CD4-positive, alpha-beta T cell treated with Interleukin-6 for 4 hours (primary cell): ENCODE measurements at regions not wholly inside any gene's neighbourhood (a gene's known extent, or its start where the extent isn't known, plus 50 kb on each side); places are given as distances from the start of the nearest gene placed in this dataset.

Experiments
- DNase-seq: peaks from one replicate; pipeline ENCODE4 v3.0.0-alpha.2; 2020; ENCODE audit warnings: mixed read lengths

DNA sequence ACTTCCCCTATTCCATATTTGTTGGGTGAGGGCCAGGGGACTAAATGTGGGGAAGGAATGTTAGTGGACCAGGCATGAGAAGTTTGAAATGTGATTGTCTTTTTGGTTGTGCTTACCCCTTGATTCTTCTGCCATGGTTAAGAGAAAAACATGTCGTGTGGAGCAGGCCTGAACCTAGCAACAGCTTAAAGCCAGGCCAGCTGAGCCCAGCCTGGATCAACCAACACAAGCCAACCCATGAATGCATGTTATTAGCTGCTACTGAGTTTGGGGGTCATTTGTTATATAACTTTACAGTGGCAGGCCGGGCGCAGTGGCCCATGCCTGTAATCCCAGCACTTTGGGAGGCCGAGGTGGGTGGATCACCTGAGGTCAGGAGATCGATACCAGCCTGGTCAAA lies 52.4 kb upstream of the TRIO start:
- no peak for DNase-seq

DNA sequence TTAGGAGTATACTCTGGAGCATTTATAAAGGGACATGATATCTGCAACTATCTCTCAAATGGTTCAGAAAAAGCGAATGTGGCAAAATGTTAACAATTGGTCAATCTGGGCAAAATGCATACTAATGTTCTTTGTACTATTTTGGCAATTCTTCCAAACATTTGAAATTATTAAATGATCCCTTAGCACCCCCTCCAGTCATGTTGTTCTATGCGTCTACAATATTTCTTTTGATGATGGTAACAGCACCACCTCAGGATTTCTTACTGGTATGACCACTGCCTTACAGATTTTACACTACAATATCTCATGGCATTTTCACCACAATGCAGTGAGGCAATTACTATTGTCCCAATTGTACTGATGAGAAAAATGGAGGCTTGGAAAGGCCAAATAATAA lies 52.9 kb upstream of the TRIO start:
- DNase-seq, result no peak

DNA sequence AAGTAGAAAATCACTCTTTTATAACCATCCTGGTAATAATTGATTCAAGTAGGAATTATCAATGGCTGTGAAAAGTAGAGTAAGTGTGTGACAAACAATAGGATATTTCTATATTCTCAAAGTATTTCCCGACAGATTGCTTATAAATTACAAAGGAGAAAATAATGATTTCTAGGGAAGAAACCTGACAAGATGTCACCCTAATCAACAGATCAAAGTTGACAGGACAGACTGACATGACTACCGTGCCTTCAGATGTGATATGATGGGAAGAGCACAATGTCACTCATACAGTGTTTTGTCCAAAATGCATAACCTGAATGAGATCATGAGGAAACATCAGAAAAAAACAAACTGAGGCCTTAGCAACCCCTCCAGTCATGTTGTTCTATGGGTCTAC lies 53.9 kb upstream of the TRIO start:
- DNase-seq, result no peak

DNA sequence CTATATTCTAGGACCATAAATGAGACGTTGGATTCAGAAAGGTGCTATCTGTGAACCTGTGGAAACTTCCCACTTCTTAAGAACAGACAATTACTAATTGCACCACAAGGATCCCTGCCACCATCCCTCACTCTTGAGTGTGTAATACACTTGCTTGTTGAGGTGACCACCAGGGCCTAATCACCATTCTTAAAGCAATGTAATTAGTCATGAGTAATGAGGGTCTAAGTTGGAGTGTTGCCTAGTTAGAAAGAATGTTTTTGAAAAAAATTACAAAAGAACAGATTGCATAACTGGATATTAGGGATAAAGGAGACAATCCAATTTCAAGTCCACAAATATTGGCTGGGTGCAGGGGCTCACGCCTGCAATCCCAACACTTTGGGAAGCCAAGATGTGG lies 56.9 kb upstream of the TRIO start:
- DNase-seq, result no peak

DNA sequence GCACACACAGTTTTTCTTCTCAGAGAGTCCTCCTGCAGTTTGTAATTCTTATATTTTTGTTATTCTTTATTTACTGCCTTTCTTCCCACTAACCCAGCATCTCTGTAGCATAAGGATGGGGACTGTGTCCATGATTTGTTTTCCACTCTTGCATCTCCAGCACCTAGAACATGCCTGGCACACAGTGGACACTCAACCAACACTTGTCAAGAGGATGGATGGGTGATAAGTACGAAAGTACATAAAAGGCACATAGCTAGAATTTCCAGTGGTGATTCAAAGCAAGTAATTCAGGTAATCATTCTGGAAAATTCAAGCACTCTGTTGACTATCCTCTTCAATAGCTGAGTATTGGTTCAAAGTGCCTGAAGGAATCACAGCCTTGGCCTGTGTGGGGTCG lies 60.2 kb upstream of the TRIO start:
- DNase-seq, result no peak

DNA sequence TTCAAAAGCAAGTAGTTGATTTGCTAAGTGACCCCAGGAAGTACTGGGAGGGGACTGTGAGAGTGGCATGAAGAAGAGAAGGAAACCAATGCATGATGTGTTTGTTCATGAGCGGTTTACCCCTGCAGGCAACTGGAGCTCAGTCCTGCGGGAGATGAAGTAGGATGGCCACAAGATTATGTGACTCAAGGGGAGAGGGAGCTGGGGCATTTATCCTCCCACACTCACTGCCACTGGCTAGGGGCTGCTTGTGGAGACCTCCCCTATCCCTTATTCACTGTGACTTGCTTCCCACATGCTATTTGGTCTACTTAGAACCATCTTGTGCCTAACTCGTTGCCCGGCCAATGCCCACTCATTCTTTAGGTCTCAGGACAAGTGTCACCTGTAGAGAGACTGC lies 60.6 kb upstream of the TRIO start:
- no peak for DNase-seq

DNA sequence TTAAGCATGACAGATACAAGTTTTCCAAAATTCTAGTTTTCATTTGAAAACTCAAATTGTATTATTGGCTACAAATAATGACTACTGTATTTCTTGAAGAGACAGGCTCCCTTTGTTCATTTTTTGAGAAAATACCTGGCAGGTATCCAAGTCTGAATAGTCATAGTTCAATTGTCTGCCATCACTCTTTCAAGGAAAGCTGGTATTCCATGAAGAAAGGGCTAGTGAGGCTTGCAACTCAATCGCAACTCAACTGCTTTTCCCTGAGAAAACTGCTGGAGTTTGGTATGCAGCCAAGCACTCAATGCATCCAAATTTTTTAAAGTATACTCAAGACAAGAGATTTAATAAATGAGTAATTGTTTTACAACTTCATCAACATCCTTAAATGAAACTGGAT lies 61.4 kb upstream of the TRIO start:
- DNase-seq, result no peak

DNA sequence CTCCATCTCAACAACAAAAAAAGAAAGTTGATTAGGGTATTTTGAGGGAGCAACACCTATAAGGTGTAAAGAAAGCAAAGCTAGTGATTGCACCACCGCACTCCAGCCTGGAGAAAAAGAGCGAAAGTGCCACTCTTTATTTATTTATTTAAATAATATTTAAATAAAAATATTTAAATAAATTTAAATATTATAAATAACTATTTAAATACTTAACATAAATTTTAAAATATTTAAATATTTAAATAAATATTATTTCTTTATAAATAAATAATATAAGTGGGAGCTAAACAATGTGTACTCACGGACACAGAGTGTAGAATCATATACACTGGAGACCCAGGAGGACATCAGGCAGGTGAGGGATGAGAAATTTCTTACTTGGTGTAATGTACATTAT lies 64.4 kb upstream of the TRIO start:
- no peak for DNase-seq

DNA sequence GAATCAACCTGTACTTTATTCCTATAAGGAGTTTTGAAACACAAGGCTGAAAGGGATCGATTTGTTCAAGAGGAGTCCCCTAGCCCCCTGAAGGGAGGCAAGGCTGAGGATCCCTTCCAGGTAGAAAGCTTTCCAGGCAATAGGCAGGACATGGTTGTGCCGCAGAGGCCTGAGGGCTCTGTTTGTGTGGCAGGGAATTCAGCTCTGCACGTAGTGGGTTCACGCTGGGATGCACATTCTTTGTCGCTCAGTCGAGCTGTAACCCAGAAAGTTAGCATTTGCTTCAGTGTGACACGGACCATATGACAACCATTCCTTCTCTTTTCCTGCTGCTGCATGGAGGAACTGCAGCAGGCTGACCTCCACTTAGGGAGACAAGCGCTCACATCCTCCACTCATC lies 65.6 kb upstream of the TRIO start:
- DNase-seq, result no peak

DNA sequence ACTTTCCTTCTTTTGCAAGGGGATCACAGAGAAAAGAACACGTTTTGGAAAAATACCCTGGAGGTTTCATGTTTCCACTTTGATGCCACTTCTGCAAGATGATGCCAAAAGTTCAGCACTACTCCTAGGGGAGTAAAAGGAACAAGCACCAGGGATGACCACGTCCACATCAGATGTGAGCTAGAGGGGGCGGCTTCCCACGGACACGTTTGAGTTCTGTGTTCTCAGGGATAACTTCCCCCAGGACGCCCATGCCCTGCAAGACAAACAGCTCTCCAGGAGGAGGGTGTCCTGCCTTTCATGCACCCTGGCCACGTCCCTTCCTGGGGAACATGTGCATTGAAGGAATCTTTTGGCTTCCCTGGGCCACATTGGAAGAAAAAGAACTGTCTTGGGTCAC lies 66.6 kb upstream of the TRIO start:
- DNase-seq, result no peak

DNA sequence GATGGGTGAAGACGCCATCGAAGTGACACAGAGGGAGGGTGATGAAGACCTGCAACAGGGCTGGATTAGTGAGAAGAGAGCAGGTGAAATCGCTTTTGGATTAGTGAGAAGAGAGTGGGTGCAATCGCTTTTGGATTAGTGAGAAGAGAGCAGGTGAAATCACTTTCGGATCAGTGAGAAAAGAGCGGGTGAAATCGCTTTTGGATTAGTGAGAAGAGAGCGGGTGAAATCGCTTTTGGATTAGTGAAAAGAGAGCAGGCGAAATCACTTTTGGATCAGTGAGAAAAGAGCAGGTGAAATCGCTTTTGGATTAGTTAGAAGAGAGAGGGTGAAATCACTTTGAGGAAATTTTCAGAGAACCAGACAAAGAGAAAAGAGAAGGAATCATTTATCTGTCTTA lies 67.2 kb upstream of the TRIO start:
- DNase-seq, result no peak

DNA sequence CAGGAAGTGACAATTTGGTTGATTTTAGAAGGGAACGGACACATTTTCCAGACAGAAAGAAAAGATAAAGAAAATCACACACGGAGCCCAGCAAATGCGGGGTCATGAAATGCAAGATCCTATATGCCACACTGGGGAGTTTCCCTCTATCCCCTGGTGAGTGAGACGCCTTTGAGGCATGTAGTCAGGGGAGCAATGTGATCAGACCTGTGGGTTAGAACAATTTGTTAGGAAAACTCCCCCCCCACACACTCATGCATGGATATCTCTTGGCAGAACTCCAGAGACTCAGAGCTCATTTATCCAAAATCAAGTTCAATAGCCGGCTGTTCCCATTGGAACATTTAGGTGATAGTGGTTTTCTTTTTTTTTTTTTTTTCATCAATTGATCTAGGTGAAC lies 71.7 kb upstream of the TRIO start:
- no peak for DNase-seq

DNA sequence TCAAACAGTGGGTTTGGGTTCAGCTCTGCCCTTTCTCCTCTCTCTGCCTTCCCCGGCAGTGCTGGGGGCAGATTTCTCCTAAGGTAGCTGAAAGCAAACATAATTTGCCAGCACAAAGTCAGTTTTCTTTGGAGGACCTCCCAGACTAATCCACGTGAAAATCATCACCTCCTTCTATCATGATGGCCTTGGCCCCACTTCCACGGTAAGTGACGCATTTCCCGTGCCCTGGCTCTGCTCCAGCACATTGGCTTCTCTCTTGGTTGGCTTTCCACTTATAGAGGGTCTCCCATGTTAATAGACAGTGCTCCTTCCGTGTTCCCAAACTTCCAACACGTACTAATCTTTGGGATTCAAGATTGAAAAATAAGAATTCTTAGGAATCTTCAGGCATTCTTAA lies 74.1 kb upstream of the TRIO start:
- no peak for DNase-seq

DNA sequence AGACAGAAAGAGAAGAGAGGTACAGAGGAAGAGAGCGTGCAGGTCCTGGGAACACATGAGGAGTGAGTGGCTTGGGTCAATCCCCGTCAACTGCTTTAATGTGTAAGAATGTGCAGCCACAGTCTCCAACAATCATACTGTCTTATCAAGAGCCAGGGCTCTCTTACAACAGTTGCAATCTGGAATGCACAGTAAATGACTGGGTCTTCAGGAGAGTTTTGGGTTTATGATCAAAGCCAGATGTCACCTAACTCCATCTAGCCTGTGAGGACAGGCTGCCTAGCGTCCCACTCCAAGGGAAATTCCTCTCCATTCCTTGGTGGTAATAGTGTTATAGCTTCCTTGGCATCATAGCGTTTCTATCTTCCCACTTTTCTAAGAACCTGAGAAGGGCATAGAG lies 75.0 kb upstream of the TRIO start:
- no peak for DNase-seq

DNA sequence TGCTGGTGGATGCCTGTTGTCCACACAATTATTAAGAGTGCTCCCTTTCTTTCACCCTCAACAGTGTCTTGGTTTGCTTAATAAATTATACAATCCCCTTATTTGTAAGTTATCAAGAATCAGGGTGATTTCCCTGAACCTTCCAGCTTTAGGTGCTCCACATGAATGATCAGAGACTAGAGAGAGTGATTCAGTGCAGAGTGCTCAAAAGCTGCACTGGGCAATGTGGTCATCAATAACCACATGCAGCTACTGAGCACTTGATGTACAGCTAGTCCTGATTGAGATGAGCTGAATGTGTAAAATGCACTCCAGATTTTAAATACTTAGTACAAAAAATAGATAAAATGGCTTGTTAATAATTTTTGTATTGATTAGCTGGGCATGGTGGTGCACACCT lies 76.8 kb upstream of the TRIO start:
- DNase-seq, result no peak

DNA sequence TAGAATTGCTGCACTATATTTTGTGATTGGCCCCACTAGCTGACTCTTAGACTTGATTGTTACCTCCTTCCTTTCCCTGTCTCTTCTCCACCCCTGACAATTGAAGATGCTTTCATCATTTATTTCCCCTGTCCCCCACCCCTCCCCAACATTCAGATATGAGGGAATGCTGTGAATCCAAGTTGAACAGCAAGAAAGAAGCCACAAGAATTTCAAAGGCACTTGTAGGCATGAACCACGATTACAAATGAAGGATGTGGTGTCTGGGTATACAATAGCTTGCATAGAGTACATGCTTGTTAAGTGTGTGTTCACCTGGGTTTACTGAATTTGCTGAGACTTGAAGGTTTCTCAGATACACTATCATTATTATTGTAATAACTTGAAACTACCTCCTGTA lies 78.3 kb upstream of the TRIO start:
- DNase-seq, result no peak

DNA sequence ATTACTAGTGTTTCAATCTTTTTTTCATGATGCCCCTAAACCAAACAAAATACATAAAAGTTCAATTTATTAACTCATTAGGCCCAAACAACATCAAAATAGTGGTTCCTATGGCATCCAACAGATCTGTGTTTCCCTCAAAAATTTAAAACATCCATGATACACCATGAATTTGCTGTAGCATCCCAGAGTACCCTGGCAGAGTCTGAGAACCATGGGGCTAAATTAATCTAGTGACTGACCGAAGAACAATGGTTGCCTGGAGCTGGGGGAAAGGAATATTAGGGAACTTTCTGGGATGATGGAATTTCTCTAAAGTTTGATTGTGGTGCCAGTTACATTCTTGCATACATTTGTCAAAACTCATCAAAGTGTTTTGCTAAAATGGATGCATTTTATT lies 79.5 kb upstream of the TRIO start:
- DNase-seq, result no peak

DNA sequence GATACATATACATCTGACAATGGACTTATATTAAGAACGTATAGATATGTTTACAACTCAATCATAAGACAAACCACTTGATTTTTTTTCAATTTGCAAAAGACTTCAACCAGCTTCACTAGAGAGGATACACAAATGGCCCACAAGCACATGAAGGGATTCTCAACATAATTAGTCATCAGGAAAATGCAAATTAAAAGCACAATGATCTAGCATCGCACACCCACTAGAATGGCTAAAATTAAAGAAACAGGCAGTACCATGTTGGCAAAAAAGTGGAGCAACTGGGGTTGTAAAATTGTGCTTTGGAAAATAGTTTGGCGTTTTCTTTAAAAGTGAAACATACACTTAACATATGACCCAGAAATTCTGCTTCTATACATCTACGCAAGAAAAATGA lies 80.0 kb upstream of the TRIO start:
- DNase-seq, result no peak

DNA sequence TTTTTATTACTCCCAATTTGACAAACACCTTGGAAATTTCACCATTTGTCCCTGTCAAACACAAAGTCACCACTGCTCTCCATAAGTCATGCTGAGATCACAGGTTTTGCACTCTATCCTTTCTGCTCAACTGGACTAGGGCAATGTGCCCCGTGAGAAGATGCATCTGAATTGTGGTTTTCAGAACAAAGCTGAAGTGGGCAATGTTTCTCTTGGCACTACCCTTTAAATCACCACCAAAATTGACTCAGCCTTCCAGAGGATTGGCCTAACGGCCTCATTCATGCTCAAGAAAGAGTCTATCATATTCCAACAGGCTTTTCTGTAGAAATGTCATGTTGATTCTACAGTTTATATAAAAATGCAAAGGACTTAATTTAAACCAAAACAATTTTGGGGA lies 81.0 kb upstream of the TRIO start:
- DNase-seq, result no peak

DNA sequence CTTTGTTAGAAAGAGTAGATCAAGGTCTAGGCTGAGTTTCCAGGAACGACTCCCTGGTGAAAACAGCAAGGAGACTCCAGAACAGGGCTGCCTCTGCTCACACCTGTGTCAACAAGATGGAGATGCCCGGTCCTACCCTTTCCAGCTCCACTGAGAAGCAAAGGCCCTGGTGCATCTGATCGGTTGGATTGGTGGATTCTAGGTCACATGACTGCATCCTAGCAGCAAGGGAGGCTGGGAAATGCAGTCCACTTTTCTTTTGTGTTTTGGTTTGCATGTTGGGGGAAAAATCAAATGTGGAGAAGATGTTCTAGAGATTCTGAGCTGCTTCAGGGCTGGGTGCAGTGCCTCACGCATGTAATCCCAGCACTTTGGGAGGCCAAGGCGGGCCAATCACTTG lies 82.0 kb upstream of the TRIO start:
- no peak for DNase-seq

DNA sequence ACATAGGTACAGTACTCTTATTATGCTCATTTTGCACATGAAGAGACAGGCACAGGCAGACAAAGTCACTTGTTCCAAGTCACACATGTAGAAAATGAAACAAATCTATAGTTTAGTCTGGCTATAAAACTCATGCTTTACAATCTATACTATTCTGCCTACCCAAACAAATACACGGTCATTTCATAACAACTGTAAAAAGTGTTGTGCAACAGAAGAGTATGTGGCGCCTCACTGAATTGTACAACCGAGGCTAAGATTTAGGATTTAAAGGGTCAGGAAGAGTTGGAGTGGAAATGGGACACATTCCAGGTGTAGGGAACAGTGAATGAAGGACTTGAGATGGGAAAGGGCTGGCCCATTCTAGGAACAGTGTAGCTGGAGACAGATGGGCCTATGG lies 82.9 kb upstream of the TRIO start:
- DNase-seq, result no peak

DNA sequence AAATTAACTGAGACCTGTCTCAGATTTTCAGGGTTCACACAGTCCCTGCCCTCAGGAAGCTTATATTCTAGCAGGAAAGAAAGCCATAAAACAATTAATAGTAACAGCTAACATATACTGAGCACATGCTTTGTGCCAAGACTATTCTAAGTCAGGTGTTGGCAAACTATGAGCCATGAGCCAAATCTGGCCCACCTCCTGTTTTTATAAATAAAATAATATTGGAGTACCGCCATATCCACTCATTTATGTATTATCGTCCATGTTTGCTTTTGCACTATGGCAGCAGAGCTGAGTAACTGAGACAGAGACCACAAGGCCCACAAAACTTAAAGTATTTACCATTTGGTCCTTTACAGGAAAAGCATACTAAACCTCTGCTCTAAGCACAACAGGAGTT lies 83.3 kb upstream of the TRIO start:
- DNase-seq, result no peak

DNA sequence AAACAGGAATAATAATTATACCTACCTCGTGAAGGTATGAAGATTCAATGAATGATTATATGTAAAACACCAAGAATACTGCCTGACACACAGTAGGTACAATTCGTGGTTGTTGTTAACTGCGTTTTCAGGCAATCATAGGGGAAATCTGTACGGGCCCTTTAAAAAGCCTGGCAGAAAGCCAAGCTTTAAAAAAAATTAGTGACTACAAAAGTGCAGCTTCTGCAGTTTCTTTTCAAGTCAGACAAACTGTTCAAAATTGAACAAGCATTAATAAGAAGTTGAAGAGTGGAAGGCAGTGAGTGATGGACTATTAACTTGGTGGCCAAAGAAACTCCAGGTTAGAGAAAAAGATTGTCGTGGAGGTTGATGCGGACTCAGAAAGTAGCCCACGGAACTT lies 85.9 kb upstream of the TRIO start:
- DNase-seq, result no peak

DNA sequence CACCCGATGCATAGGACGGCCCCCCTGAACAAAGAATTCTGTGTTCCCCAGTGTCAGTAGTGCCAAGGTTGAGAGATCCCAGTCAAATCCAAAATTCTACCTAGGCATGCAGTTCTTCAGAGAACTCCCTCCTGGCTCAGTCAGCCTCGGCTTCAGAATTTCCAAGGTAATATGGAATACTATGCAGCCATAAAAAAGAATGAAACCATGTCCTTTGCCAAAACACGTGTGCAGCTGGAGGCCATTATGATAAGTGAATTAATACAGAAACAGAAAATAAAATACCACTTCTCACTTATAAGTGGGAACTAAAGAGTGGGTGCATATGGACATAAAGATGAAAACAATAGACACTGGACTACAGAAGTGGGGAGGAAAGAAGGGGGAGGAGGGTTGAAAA lies 87.1 kb upstream of the TRIO start:
- DNase-seq, result no peak

DNA sequence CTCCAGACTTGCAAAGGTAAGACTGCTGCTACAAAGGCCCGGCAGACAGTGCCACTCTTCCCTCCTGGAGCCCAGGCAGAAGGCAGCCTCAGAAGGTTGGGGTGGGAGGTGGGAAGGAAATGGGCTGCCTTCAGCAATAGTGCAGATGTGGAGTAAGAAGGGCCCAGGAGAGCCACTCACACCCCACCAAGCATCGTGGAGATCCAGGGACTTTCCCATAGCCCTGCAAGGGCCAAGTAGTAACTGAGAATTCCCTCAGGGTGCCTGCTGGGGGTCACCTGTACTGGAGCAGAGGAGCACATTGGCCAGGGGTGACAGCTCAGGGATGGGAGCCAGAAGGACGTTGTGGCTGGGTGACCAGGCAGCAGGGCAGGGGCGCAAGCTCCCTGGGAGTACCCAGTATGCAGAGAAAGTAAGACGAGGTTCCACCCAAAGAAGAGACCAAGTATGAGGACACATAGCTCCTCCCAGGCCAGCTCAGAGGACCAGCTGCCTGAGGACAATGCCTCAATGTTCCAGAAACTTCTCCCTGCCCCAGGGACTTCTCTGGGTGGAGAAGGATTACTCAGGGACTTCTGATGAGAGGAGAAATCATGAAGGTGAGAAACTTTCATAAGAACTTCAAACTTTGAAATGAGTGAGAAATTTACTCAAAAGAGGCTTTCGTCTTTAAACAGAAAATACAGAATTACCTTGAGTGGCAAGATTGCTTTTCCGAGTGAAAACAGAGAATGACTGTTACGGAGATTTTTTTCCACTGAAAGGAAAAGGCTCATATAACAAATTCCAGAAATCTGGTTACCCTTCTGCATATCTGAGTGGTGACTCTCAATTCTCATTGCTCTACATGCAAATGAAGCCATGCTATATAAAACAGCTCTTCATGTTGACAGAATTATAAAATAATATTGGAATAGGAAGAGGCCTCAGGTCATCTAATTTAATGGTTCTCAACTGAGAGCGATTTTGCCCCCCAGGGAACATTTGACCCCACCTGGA lies 87.9 kb upstream of the TRIO start:
- DNase-seq, result no peak
